Activated CD8-positive, alpha-beta T cell treated with anti-CD3 and anti-CD28 coated beads for 36 hours (primary cell): ENCODE measurements at regions not wholly inside any gene's neighbourhood (a gene's known extent, or its start where the extent isn't known, plus 50 kb on each side); places are given as distances from the start of the nearest gene placed in this dataset.

Source experiments
- ATAC-seq: fragments of 200-7000 bp; cut with Tn5 transposase; one replicate; pipeline ENCODE4 v1.10.0; 2021; ENCODE audit warnings: mild to moderate bottlenecking, moderate library complexity
- CTCF ChIA-PET: fragments of 350-600 bp; sonication (Branson Sonifier 250); formaldehyde crosslinking; loops from one replicate; lab custom pipeline; 2021; ENCODE audit warnings: antibody characterized with exemption; lab: Charles Lee
- POLR2A ChIA-PET: fragments of 350-600 bp; sonication (Branson Sonifier 250); formaldehyde crosslinking; loops from one replicate; lab custom pipeline; 2021; ENCODE audit warnings: antibody characterized with exemption; lab: Charles Lee
- DNase-seq: peaks from one replicate; pipeline ENCODE4 v3.0.0-alpha.2; 2020
- H3K27ac Mint-ChIP-seq: one replicate; pipeline ENCODE4 v1.8.0; 2021; ENCODE audit warnings: mild to moderate bottlenecking, mixed read lengths
- H3K27me3 Mint-ChIP-seq: one replicate; pipeline ENCODE4 v1.8.0; 2021; ENCODE audit warnings: mixed read lengths
- H3K36me3 Mint-ChIP-seq: one replicate; pipeline ENCODE4 v1.8.0; 2021; ENCODE audit warnings: low read depth, mixed read lengths
- H3K4me1 Mint-ChIP-seq: one replicate; pipeline ENCODE4 v1.8.0; 2021; ENCODE audit warnings: low read depth, mixed read lengths
- H3K4me3 Mint-ChIP-seq: one replicate; pipeline ENCODE4 v1.8.0; 2021; ENCODE audit warnings: mild to moderate bottlenecking, moderate library complexity, mixed read lengths
- H3K9me3 Mint-ChIP-seq: one replicate; pipeline ENCODE4 v1.8.0; 2021; ENCODE audit warnings: mixed read lengths
- CTCF ChIP-seq: fragments of 200-600 bp; IDR thresholded peaks from one replicate; pipeline ENCODE4 v1.8.0; 2022; ENCODE audit warnings: antibody characterized with exemption, mild to moderate bottlenecking
- intact Hi-C: fragments of 100-400 bp; cut with micrococcal nuclease; formaldehyde crosslinking; loops from one replicate; pipeline ENCODE4 v1.10.0; 2022

- Mint-ChIP-seq H3K36me3 (no peaks in the 10 kb centered on the region), H3K4me3 (no peak overlapping the region), H3K4me1 (no peaks in the 10 kb centered on the region), H3K27ac (no peak overlapping the region), H3K9me3 (peaks cover 11% of the 10 kb centered on the region), H3K27me3 (no peaks in the 10 kb centered on the region)
- TF ChIP-seq CTCF: no peak
- ChIA-PET CTCF (no interaction called here), POLR2A (no interaction called here)
- ATAC-seq (no peak), DNase-seq (no peak)
- intact Hi-C loops: no loop called here
Observed at GRCh38 chr6:18861204-18861603, 474.1 kb downstream of the RNF144B start.

- no peak overlapping the region for H3K27ac Mint-ChIP-seq
- ATAC-seq: no peak
- H3K27me3 Mint-ChIP-seq: no peaks in the 10 kb centered on the region
- POLR2A ChIA-PET: no interaction called here
- no peak for TF ChIP-seq CTCF
- no peaks in the 10 kb centered on the region for H3K4me1 Mint-ChIP-seq
- peaks cover 1% of the 10 kb centered on the region for H3K9me3 Mint-ChIP-seq
- no peak overlapping the region for H3K4me3 Mint-ChIP-seq
- no peak for DNase-seq
- intact Hi-C loops: no loop called here
- H3K36me3 Mint-ChIP-seq: no peaks in the 10 kb centered on the region
- CTCF ChIA-PET: no interaction called here
Observed at GRCh38 chr6:18883268-18883667, 496.1 kb downstream of the RNF144B start.

- no peak overlapping the region for H3K4me3 Mint-ChIP-seq
Observed at GRCh38 chr6:18883851-18884250, 496.7 kb downstream of the RNF144B start.

GRCh38 chr6:18893540-18894269 is 506.6 kb downstream of the RNF144B start:
- Mint-ChIP-seq H3K27ac (no peak overlapping the region), H3K36me3 (no peaks in the 10 kb centered on the region), H3K9me3 (no peaks in the 10 kb centered on the region), H3K4me3 (no peak overlapping the region), H3K27me3 (no peaks in the 10 kb centered on the region), H3K4me1 (no peaks in the 10 kb centered on the region)
- no peak for TF ChIP-seq CTCF
- ChIA-PET POLR2A (interaction anchor here (0.7 kb wide), 1 partner anchor 195 kb away, joined by 4 read pairs; no protein-coding TSS in a partner anchor), CTCF (no interaction called here)
- DNase-seq (no peak), ATAC-seq (no peak)
- intact Hi-C loops: no loop called here

More at GRCh38 chr6:18883851-18884250, 496.7 kb downstream of the RNF144B start:
- intact Hi-C loops: no loop called here
- TF ChIP-seq CTCF: no peak
- POLR2A ChIA-PET: no interaction called here
- H3K36me3 Mint-ChIP-seq: no peaks in the 10 kb centered on the region
- no peaks in the 10 kb centered on the region for H3K4me1 Mint-ChIP-seq
- H3K9me3 Mint-ChIP-seq: peaks cover 1% of the 10 kb centered on the region
- CTCF ChIA-PET: no interaction called here
- no peaks in the 10 kb centered on the region for H3K27me3 Mint-ChIP-seq
- DNase-seq: no peak
- ATAC-seq: no peak
- H3K27ac Mint-ChIP-seq: no peak overlapping the region

- no peaks in the 10 kb centered on the region for H3K27me3 Mint-ChIP-seq
- intact Hi-C loops: no loop called here
- no peak for ATAC-seq
Observed at GRCh38 chr6:18897350-18897749, 510.2 kb downstream of the RNF144B start.

More at GRCh38 chr6:18897350-18897749, 510.2 kb downstream of the RNF144B start:
- no peak for DNase-seq
- H3K9me3 Mint-ChIP-seq: no peaks in the 10 kb centered on the region
- POLR2A ChIA-PET: no interaction called here
- no peaks in the 10 kb centered on the region for H3K4me1 Mint-ChIP-seq
- no peak overlapping the region for H3K27ac Mint-ChIP-seq
- CTCF ChIA-PET: no interaction called here
- TF ChIP-seq CTCF: no peak
- H3K4me3 Mint-ChIP-seq: no peak overlapping the region
- H3K36me3 Mint-ChIP-seq: no peaks in the 10 kb centered on the region
